Left hindlimb (tissue), 1 donor: ENCODE measurements at regions not wholly inside any gene's neighbourhood (a gene's known extent, or its start where the extent isn't known, plus 50 kb on each side); places are given as distances from the start of the nearest gene placed in this dataset.
"Not testable (repeated sequence)": the region's sequence is repeated elsewhere in the genome, so short reads cannot be mapped to it uniquely, and the experiment has no call there.

Experiments
- DNase-seq: peaks from one replicate; pipeline ENCODE4 v3.0.0-alpha.2; 2018

- DNase-seq: not testable (repeated sequence)
These were observed 105.6 kb upstream of the ATL2 start for GRCh38 chr2:38482710-38483109.

DNA sequence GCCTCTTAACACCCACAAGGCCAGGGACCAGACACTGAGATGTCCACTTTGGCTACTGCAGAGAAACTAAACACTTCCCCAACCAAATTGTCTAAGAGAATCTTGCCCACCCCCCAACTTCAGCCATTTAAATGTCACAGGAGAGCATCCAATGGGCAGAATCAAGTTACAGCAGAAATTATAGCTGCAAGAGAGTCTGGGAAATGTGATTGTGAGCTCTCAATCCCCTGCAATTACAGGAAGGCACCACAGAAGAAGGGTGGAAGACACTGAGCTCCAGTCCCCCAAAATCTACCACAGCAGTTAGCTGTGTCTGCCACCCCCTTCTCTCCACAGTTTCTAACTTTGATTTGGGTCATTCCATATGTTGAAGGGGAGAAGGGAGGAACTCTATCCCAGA is 103.5 kb upstream of the ATL2 start:
- DNase-seq: no peak

DNA sequence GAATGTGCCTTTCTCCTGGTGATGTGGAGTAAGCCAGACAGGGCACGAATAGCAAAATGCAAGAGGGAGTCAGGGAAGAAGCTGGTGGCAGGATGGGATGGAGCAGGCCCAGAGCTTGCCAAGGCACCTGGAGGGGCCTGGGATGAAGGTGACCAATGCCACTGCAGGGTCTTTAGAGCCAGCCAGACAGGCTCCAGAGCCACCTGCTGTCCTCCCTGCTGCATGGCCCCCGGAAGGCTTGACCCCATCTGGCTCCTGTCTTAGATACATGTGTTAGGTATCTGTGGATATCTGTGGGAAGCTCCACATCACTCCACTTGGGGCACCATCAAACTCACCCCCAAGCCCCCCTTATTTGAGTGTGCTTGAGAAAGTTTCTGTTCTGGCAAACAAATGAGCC is 99.9 kb upstream of the ATL2 start:
- DNase-seq: no peak

- no peak for DNase-seq
These were observed 98.5 kb upstream of the ATL2 start for GRCh38 chr2:38475567-38475881.

GRCh38 chr2:38474715-38475566 is 97.9 kb upstream of the ATL2 start:
- peak; percentile 63 for DNase-seq

DNA sequence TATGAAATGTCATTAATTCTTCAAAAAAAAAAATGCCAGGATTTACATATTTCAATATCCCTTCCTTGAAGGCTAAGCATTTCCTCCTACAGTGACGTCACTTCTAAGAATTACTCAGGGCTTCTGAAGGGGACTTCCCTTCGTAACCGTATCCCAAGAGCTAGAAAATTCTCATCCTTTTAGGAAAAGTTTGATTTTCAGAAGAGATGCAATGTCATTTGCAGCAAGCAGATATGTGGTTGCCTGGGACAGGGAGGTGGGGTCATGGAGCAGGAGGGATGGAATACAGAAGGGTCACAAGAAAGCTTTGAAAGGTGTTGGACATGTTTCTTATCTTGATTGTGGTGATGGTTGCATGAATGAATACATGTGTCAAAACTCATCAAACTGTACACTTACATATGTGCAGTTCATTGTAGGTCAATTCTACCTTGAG is 97.0 kb upstream of the ATL2 start:
- DNase-seq: no peak

DNA sequence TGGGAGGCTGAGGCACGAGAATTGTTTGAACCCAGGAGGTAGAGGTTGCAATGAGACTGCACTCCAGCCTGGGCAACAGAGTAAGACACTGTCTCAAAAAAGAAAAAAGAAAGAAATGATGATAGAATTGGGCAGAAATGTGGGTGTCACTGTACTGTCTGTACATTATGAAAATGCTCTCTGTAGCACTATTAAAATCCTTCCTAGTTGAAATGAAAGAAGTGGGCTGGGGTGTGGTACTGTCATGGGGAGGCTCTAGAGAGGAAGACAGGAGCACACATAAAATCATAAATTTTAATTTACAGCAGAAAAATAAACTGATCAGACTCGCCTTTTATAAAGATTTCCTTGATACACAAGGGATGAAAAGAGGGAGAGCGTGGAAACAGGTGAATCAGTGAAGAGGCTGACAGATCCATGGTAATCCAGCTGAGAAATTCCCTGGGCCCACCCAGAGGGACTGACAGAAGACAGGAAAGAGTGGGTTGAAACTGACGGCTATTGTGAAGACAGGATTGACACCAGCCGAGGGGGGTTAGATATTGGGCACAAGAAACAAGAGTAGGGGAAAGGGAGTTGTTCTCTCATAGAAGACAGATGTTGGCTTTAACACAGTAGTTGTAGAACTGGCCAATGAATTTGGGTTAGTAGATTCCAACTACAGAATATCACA is 96.4 kb upstream of the ATL2 start:
- DNase-seq: no peak

- no peak for DNase-seq
These were observed 93.0 kb upstream of the ATL2 start for GRCh38 chr2:38470115-38470514.

DNA sequence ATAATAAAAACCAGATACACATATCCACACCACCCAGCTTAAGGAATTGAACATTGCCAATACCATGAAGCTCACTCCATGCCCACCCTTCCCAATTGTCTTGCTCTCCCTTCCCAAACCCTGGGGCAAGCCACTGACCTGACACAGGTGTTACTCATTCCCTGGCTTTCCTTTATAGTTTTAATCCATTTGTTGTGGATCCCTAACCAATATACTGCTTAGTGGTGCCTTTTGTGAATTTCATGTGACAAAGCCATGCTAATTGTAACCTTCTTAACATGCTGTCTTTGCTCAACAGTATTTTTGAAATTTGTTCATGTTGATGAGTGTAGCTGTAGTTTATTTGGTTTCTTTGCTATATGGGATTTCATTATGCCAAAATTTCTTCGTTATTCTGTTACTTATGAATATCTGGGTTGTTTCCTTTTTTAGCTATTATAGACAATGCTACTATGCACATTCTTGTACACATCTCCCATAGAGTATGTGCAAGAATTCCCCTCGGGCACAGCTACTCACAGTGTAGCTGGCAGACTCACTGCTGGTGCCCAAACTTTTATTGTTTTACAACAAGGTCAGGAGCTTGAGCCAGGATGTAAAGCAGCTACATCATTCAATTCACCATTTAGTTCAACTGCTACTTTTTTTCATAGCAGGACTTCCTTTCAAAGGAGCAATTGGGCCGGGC is 90.8 kb upstream of the ATL2 start:
- no peak for DNase-seq

DNA sequence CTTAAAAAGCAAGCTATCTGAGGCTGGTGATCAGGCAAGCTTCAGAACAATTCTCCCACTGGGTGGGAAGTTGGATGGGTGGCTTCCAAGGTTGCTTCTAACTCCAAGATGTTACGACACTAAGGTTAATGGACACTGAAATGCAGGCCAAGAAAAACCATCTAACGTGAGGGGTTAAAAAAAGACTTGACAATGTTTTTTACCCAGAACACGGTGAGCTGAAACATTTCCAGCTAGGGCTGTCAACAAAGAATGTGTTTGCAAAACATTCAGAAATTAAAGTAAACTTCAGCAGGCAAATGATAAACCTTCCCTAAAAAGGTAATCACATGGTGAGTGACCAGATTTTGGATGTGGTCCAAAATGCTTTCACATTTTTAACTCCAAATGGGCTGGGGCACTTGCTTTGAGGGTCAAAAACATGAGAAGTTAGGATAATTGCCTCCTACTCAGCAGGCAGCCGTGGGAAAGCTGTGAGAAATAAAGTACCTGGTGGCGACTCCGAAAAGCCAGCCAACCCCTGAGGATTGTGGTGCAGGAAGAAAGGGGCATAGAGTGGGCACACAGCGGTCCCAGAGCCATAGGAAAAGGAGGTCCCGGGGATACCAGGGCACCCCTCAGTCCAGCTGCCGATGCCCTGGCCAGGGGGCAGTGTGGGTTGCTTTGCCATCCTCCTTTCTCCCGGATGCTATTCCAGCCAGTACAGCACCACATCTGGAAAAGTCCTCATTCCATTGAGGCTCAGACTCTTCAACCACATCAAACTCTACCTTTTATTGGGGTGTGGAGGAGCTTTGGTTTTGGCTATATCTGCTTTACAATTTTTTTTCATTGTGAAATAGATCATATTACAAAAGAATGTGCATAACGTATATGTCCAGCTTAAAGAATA is 90.0 kb upstream of the ATL2 start:
- no peak for DNase-seq

- DNase-seq: no peak
These were observed 89.3 kb upstream of the ATL2 start for GRCh38 chr2:38466409-38466808.

DNA sequence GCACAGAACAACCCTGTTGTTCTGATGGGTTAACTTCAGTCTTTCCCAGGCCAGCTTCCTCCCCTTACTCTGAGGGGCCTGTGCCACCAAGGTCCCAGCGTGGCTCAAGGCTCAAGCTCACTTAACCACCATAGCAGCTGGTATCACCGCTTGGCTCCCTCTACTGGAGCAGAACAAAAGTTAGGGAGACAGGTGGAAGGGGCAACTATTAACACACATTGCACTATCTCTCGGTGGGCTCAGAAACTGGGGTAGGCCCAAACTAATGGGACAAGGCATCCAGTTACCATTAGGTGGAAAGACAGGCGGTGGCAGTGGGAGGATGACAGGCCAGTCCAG is 88.7 kb upstream of the ATL2 start:
- no peak for DNase-seq

DNA sequence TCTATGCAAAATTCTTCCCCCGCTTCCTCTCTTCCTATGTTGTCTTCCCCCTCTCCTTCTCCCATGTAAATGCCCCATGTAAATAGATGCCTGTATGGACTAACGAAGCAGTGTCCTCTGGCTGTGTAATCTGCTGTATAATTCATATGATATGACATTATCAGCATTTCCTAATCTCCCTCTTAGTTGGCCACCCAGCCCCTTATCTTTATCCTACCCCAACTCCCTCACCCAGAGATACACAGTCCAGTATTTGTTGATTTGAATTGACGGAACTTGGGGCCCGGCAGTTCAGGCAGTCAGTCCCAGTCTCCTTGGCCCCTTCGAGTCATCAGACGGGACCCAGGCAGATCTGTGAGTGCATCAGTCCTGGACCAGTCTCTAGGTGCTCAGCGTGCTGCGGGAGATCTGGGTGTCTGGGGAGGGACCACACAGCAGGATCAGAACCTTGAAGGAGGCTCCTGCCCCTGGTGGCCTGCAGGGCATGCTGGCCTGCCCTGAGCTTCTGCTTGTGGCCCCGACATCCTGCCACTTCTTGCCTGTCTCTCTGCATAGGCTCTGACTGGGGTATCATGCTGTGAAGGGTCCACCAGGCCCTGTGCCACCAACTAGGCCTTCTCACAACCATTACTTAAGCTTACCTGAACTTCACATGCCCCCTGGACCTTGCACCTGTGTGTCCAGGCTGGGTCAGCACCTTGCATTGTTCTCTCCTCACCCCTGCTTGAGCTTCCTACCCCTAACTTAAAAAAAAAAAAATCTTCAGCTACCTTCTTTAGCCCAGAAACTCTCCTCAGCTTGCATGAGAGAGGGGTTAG is 88.1 kb upstream of the ATL2 start:
- no peak for DNase-seq

DNA sequence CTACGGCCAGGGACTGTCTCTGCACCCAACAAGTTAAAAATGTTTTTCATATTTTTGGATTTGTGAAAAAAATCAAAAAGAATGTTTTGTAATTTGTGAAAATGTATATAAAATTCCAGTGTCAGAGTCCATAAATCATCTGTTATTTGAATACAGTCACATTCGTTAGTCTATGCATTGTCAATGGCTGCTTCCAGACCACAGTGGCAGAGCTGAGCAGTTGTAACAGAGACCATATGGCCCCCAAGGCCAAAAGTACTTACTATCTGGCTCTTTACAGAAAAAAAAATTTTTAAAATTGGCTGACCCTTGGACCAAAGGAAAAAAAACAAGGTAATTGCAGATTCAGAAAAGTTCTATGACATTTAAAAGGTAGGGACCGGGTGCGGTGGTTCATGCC is 86.7 kb upstream of the ATL2 start:
- DNase-seq: no peak

GRCh38 chr2:38462121-38462661 is 85.1 kb upstream of the ATL2 start:
- peak; percentile 55 for DNase-seq

GRCh38 chr2:38461470-38461869 is 84.4 kb upstream of the ATL2 start:
- no peak for DNase-seq

DNA sequence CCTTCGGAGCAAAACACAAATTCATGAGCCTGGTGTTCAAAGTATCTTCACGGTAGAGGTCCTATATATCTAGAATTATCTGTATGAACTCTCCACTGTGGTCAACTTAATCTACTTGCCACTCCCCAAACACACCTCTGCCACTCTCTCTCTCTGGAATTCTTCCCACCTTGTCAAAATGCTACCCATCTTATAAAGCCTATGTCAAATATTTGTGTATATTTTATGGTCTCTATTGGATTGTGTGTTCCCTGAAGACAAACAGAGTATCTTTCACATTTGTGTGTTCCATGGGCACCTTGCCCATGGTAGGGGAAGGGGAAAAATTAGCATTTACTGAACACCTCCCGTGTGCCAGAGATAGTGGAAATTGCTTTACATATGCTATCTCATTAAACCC is 83.2 kb upstream of the ATL2 start:
- DNase-seq: no peak

GRCh38 chr2:38454081-38454480 is 77.0 kb upstream of the ATL2 start:
- no peak for DNase-seq

DNA sequence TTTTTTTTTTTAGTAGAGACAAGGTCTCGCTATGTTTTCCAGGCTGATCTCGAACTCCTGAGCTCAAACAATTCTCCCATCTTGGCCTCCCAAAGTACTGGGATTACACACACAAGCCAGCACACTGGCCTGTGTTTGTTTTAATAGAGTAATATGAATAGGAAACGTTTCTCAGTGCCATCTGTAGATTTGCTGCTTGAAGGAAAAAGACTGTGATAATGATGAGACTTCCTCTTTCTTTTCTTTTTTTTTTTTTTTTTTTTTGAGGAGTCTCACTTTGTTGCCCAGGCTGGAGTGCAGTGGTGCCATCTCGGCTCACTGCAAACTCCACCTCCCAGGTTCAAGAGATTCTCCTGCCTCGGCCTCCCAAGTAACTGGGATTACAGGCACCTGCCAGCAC is 74.7 kb upstream of the ATL2 start:
- DNase-seq: not testable (repeated sequence)

DNA sequence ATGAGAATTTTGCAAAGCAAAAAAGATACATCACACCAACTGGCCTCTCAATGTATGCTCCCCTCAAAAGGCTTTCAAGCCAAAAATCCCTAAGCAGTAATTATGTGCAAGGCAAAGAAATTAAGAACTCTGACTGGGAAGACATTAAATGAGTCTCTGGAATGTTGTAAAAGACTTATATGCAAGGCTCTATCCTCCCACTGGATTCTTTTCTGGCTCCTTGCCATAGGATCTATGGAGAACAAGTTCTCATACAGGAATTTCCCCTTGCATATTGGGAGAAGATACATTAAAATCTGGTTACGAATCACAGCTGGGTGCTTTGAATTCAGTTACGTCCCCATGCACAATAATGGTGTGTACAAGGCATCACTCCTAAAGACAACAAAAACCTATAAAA is 73.4 kb upstream of the ATL2 start:
- no peak for DNase-seq

- no peak for DNase-seq
These were observed 71.8 kb upstream of the ATL2 start for GRCh38 chr2:38448692-38449410.
